Islet precursor cell (in vitro differentiated cells): ENCODE measurements at regions not wholly inside any gene's neighbourhood (a gene's known extent, or its start where the extent isn't known, plus 50 kb on each side); places are given as distances from the start of the nearest gene placed in this dataset.
A peak's percentile ranks its signal among the peaks of the same experiment; 100 is the strongest.

ENCODE experiments used
- DNase-seq: peaks from one replicate; pipeline ENCODE4 v3.0.0-alpha.2; 2018

DNA sequence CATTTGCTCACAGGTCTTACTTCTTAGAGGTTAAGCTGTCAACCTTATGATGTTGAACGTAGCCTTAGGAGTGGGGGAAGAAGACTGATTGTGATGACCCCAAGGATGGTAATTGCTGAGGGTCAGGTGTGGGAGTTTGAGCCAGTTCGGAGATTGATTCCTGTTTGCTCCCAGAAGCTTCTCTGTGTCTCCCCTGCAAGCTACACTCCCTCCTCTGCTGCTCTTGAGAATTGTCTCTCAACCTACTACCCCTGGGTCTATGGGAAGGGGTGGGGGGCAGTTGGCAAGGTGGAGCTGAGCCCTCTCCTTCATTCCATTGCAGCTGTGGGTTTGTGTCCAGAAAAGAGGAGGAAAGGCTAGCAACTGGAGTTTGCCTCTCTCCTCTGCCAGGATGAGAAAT, 113.8 kb downstream of the PLEKHG1 start:
- no peak for DNase-seq

DNA sequence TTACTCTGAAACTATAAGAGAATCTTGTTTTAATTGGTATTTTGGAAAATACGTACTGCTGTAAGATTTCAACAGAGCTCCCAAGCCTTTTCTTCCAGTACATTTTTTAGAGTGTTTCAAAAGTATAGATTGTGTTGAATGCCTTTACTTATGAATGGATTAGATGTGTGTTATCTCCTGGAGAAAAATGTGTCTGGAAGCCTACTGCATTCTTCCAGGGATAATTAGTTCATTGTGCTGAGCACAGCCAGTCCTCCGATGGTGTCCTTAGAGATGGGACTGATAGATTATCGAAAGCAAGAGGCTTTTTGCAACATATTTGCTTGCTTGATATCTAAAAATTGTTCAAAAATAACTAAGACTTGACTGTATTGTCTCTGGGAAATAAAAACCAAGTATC, 114.2 kb downstream of the PLEKHG1 start:
- no peak for DNase-seq

DNA sequence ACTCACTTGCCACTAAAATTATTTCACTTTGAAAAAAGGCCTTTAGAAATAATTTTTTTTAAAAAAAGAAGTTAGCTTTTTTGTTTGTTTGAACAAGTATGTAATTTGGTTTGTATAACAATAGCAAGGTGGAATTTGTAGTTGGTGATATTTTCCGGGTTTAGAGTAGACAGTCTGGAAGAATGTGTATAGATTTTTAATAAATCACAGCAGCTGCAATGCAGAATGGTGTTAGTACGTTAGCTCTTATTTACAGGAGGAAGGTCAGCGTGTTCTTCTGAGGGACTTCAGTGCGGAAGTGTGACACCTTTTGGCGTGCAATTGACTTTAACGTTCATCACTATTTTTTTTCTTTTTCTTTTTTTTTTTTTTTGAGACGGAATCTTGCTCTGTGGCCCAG, 115.4 kb downstream of the PLEKHG1 start:
- DNase-seq = no peak

DNA sequence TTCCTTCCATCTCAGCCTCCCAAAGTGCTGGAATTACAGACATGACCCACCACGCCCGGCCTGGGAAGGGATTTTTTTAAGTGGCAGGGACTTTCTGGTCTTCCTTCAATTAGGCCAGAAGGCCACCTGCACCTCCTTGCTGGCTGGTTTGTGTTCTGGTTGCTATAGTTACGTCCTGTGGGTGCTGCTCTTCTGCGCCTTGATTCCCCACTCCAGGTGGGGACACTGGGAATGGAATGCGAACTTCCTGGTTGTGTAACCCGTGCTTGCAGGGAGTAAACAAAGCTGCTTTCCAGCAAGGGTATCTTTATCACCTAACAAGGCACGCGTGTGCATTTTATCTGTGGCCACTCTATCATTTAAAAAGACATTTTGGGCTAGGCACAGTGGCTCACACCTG, 117.7 kb downstream of the PLEKHG1 start:
- peak; percentile 87 for DNase-seq

DNA sequence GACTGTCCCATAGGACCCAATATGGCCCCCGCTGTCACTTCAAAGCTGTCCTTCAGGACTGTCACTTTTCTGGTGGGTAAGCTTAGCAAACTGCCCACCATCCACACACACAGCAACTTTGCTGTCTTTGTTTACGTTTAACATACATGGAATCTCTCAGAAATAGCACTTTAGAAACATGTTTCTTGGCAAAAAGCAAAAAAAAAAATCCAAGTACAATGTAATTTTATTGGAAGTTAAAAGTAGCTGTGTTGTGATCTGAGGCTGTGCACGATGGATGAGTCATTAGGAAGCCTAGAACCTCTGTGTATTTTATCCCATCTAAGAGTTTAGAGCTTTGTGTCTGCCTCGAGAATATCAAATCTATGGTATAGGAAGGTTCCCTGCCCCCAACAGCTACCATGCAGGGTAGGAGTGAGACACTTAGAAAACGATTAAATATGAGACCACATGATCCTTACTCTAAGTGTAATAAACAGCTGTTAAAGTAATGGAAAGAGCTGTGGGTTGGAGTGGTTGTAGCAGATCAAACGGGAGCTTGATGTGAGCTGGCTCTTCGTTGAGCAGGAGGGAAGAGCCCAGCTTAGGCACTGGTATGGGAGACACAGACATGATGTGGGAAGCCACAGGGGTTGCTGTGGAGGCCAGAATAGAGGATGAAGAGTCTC, 119.5 kb downstream of the PLEKHG1 start:
- DNase-seq = peak; percentile 67

DNA sequence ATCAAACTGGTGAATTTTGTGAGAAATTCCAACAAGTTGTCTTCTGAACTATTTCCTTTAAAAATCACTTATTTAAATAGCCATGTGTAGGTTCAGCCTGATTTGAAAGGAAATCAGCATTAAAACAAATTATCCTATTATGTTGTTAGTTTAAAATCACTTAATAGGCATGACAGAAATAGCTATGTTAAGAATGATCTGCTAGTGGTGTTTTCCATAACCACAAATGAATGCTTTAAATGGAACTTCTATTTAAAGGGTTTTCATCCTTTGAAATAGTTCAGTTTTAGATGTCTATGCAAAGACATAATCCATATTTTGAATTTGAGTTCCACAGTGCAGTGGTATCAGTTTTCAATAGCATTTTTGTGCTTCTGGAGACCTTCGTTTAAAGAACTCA, 120.1 kb downstream of the PLEKHG1 start:
- DNase-seq = no peak

DNA sequence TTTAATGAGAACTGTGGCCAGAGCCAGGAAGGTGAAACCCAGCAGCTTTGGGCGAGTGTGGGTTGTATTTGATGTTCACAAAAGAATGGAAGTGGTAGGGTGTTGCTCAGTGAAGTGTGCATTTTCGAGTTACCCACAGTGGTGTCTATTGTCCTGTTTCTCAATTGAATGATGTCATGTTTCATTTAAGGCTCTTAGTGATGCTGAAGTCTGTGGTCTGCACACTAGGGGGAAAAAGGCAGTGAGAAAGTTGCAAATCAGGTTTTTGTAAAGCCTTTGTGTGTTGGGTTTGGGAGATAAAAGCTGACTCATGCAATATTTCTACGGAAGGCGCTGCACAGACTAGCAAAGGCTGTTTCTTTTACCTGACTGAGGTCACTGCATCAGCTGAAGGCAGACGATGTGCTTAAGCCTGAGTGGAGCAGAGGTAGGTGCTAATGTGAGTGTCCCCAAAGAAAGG, 121.1 kb downstream of the PLEKHG1 start:
- DNase-seq = peak; percentile 91

DNA sequence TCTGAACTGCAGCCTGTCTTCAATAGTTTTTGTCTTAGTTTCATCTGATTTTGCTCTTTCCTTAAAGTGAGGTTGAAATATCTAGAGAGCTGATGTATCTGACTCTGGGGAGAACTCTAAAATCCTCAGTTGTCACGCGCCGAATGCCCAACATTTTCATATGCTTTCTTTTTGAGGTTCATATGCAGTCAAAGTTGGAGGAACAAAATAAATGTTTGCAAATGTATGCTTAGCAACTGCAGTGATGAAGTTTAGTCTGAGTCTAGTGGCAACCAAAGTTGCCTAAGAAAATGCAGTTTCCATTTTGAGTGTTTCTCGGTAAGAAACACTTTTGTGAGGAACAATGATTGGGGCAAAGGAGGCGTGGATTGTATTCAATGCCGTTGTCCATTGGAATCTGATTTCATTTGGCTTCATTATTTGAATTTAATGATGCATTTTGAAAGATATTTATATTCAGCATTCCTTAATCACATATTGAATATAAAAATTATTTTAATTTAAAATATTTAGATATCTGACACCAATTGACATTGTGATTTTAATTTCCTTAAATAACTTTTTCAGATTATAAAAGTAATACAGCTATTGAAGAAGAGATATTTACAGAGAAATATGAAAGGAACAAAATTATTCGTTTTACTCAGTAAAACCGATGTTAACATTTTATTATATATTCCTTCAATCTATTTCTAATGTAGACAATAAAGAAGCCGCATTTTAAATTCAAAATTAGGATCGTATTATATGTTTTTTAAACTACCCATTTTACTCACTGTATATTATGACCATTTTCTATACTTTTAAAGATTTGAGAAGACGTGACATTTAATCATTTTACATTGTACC, 122.0 kb downstream of the PLEKHG1 start:
- DNase-seq = no peak

DNA sequence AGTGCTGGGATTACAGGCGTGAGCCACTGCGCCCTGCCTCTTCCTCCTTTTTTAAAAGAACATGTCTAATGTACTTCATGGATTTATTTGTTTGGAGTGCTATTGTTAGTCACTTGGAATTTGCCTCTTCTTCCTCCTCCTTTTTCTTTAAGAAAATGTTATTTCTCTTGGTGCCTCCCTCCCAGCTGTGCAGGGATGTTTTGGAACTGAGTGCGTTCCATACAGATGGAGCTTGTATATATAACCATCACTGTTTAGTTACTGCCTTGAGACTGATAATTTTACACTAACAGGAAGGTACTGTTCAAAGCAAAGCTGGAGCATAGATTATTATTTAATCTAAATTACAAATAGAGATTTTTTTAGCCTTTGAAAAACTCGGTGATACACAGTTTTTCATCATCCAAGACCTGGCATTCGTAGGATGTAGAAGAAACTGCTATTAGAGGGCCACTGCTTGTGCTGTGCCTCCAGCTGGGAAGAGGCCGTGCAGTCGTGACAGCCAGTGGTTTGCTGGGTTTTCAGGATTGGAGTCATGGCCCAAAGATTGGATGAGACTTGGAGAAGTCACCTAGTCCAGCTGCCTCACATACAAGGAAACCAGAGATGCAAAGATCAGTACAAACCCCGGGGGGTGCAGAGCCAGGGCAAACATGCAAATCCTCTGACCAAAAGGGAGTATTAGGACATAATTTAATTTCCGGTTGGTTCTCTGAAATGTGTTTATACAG, 123.1 kb downstream of the PLEKHG1 start:
- DNase-seq = no peak

DNA sequence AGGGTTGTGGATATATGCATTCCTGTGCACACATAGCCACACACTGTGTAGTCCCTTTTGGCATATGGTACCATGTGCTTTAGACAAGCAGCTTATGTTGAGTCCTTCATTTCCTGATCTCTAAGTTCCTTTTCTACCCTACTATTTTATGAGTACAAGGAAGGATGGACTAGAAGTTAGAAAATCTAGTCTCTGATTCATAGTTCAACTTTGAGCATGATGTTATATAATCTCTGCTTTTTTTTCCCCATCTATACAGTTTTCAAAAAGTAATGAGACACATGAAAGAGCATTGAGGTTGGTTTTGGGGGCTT, 123.6 kb downstream of the PLEKHG1 start:
- no peak for DNase-seq

DNA sequence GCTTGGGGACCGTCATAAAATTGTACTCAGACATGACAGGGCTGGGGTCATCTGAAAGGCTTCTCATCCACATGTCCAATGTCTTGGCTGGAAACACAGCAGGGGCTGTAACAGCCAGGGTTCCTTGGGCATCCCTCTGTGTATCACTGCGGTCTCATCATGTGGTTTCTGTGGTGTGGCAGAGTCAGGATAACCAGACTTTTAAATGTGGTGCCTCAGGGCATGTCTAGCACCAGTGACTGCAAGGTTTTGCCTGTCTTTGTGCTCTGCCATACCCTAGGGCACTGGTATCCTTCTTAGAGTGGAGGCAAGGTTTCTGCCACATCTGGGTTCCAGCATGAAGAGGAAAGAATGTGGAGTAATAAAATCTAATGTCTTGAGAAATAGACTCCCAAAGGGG, 124.2 kb downstream of the PLEKHG1 start:
- DNase-seq = peak; percentile 98

DNA sequence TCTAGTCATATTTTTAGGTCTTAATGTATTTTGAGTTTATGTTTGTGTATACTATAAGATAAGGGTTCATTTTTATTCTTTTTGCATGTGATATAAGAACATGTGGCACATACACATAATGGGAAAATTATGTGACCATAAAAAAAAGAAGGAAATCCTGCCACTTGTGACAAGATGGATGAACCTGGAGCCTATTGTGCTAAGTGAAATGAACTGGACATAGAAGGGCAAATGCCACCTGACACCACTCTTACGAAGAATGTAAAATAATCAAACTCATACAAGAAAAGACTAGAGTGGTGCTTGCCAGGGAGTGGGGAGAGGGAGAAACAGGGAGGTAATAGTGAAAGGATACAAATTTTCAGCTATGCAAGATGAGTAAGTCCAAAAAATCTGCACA, 126.1 kb downstream of the PLEKHG1 start:
- no peak for DNase-seq

DNA sequence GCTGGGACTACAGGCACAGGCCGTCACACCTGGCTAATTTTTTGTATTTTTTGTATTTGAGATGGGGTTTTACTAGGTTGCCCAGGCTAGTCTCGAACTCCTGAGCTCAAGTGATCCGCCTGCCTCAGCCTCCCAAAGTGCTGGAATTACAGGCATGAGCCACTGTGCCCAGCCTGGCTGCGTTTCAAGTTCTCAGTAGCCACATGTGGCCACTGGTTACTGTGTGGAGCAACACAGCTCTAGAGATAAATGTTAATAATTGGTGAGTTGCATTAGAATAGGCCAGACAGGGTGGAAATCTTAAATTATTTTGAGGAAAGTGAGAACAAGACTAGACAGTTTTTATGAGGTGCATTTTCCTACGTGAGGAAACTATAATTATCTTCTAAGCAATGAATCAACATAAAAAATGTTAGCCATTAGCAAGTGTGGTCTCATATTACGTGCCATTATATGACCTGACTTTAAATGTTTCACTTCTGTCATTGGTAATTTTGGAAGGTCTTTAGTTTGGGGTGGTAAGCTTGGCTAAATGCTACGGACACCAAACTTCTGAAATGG, 129.6 kb downstream of the PLEKHG1 start:
- no peak for DNase-seq

DNA sequence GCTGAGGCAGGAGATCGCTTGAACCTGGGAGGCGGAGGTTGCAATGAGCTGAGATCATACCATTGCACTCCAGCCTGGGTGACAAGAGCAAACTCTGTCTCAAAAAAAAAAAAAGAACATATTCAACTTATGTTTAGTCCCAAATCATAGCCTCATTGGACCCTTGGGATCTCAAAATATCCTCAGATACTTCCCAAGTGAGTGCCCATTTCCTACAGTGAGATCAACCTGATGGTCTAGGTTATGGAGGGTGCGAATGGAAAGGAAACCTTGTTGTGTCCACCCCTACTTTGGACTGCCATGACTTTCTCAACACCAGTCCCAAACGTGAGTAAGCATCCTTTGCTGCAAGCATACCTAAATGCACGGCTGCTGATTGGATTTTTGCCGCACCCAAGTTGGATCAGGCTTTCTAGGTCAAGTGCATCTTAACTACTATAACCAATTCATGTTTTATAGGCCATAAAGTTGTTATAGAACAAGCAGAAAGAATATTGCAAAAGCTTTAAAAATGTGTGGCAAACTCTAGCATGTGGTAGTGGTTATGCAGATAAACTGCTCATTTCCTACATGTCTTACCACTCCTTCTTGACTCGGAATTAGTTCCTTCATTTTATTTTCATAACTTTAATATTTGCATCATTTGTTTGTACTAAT, 131.2 kb downstream of the PLEKHG1 start:
- DNase-seq = no peak

DNA sequence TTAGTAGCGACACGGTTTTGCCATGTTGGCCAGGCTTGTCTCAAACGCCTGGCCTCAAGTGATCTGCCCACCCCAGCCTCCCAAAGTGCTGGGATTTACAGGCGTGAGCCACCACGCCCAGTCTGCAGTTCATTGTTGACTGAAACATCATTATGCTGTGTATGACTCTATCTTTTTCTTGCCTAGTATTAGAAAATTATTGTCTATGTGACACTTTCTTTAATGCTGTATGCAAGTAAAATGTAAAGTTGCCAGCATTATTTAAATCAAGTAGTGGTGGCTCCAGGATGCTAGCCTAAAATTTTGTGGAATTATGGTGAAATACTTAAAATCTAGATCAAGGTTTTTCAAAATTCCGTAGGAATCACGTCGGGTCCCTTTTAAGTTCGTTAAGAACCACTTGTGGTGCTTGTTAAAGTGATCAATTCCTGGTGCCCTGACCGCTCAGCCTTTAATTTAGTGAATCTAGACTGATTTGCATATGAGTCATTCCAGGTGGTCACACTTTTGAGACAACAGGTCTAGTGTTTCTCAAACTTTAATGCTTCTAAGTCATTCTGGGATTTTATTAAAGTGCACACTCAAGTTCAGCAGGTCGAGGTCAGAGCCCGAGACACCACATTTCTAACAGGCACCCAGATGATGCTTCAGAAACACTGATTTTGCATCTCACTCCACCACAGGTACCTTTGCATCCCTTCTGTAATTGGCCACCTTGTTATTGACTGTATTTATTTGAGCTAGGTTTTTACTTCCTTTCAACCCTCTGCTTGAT, 132.6 kb upstream of the MTHFD1L start:
- DNase-seq = no peak

DNA sequence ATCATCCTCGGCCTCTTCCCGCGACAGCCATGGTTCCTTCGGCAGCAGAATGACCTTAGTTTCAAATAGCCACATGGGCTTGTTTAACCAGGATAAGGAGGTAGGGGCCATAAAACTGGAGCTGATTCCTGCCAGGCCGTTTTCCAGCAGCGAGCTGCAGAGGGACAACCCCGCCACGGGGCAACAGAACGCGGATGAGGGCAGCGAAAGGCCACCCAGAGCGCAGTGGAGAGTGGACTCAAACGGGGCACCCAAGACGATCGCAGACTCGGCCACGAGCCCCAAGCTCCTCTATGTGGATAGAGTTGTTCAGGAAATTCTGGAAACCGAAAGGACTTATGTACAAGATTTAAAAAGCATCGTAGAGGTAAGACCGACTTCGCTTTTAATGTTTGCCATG, 131.8 kb upstream of the MTHFD1L start:
- DNase-seq = no peak

DNA sequence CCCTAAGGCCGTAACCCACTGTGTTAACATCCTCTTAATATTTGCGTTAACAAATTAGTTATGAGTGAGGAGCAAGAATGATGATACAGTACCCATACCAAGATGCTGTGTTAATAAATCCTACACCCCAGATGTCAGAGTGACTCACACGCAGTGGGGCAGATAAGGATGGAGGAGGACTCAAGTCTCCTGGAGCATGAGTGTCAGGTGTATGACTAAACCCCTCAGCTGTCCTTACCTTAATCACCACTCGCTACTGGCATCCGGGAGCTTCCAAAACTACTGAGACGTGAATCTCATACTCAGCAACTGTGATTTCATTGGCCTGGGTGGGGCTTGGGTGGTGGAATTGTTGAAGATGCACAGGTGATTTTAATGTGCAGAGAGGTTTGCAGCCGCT, 131.3 kb upstream of the MTHFD1L start:
- DNase-seq = no peak

DNA sequence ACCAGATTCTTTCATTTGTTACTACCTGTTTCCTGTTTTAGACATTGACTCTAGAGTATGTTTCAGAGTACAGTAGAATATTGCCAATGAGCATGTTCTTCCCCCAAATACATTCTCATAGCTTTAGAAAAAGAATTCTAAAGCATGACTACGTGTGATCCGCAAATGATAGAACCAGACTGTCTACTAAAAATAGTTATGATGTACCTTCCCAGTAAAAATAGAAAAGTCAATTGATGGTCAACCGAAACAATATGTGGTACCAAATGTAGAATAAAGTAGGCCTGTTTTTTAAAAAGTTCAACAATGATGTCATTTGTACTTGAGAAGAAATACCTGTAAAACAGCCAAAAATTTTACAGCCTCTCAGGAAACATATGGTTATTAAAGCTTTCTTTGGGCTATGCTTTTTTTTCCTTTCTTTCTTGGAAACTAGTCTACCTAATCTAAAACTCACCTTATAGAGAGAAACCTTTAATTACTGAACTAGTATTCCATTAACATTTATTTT, 130.1 kb upstream of the MTHFD1L start:
- DNase-seq = no peak

DNA sequence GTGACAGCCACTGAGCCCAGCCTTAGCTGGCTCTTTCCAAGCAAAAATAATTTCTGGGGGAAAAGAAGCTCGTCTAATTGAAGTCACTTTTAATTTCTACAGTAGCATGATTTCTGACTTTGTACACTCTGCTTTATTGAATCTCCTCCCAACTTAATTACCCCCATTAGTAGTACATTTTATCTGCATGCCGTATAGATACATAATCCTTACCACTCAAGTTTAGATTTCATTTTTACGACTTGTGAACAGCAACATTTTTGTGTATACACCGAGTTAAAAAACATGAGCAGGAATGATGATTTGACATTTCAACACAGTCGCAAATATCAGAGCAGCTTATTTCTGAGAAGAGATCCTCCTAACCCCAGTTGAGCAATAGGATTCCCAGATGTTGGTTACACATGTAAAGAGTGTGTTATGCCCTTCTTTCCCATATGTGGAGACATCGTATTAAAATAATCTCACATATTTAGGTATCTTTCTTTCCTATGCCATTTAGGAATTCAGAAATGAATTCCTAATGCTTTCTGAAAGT, 127.3 kb upstream of the MTHFD1L start:
- DNase-seq = no peak

DNA sequence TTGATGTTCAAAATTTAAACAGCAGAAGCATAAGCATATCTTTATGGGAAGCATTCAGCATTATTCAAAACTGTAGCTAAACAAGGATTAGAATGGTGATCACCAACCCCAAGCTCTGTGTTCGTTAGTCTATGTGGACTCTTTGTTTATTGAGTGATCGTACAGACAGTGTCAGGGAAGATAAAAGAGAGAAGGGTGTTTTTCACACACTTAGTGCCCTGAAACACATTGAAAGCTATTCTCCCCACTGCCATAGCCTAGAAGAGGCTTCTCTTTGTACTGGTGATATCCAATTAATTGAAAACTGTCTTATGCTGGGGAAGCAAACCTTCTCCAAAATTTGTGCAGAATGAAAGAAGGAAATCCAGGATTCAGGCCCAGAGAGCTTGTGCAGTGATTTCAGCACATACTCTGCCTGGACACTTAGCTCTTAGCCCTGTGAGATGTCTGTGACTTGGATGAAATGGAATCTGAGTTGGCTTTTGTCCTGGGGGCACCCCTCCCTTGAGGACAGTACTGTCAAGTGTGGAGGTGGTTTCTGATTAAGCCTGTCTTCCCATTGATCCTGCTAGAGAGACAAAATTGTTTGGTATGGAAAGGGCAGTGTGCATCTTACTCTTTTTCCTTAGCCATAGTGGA, 125.7 kb upstream of the MTHFD1L start:
- peak; percentile 84 for DNase-seq

DNA sequence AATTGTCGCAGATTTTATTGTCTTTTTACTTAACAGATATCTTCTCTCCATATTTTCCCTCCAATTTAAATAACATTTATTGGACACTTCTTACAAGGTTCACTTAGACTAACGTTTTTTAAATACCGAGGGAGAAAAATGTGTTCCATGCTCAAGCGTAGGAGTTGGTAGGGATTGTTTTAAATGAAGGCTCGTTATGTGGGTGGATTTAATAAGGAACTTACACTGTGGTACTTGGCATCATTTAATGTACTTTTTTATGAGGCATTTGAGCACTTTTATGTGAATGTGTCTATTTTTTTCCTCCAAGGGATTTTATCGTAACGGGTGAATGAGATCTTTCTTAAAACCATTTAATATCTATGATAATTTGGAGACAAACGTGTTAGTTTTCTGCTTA, 125.0 kb upstream of the MTHFD1L start:
- DNase-seq = no peak
